ENCODE measurements at regions not wholly inside any gene's neighbourhood (a gene's known extent, or its start where the extent isn't known, plus 50 kb on each side); places are given as distances from the start of the nearest gene placed in this dataset.

- DNase-seq: no peak
Measured at GRCh38 chr21:43274022-43274945, 105.5 kb downstream of the CRYAA start.

- DNase-seq: no peak
Measured at GRCh38 chr21:43273708-43274021, 104.9 kb downstream of the CRYAA start.

GRCh38 chr21:43273016-43273707 lies 104.4 kb downstream of the CRYAA start:
- no peak for DNase-seq

GRCh38 chr21:43272591-43272990 lies 103.8 kb downstream of the CRYAA start:
- no peak for DNase-seq

DNA sequence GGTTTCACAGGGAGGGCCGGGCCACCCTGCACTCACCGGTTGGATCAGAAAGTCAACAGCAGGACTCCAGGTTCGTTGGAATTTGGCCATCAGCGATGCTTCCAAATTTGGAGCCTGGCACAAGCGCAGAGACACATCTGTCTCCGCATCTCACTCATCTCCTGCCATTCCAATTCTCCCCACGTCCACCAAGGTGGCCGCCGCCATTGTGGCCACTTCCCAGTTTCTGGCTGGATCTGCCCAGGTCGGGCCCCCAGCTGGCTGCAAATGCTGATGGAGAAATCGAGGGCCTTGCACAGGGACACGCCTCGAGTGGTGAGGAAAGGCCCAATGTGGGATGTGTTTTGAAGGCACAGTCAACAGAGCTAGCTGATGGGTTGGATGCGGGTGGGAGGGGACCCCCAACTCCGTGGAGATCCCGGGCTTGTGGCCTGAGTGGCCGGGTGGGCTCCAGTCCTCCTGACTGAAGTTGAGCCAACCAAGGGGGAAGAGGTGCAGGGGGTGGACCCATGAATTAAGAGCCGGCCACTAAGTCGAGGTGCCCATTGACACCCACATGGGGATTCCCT lies 102.7 kb downstream of the CRYAA start:
- no peak for DNase-seq

- no peak for DNase-seq
Measured at GRCh38 chr21:43270800-43271301, 102.0 kb downstream of the CRYAA start.

GRCh38 chr21:43269957-43270705 lies 101.3 kb downstream of the CRYAA start:
- no peak for DNase-seq

GRCh38 chr21:43269440-43269839 lies 100.6 kb downstream of the CRYAA start:
- no peak for DNase-seq

- DNase-seq: no peak
Measured at GRCh38 chr21:43268804-43269186, 100.0 kb downstream of the CRYAA start.

- no peak for DNase-seq
Measured at GRCh38 chr21:43268086-43268803, 99.4 kb downstream of the CRYAA start.

DNA sequence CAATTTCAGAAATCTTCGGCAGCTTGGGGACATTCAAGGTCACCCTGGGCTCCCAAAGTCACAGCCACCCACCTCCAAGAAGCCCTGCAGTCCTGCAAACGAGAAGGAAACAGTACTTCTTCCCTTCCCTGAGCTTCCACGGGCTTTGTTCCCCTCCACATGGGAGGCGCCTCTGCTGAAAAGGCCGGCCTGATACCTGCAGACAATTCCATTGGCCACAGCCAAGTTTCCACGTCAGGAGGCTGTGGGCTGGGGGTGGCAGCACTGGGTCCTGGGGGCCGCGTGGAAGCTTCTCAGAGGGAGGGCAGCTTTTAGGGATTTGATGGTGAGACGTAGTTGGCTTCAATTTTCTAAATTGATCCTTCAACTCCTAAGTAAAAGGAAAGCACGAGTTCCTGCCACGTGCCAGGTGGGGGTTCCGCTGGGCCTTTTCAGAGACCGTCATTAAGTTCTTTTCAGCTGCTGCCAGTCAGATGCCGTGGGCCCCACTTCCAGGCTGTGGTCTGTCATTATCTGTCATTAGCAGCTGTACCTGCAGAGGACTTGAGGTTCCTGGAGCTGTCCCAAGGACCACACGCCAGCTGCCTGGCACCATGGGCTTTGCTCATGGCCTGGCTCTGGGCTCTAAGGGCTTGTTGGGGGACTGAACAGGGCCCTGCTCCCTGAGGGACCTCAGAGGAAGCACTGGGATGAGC lies 98.7 kb downstream of the CRYAA start:
- DNase-seq: no peak

- no peak for DNase-seq
Measured at GRCh38 chr21:43266534-43266933, 97.7 kb downstream of the CRYAA start.

DNA sequence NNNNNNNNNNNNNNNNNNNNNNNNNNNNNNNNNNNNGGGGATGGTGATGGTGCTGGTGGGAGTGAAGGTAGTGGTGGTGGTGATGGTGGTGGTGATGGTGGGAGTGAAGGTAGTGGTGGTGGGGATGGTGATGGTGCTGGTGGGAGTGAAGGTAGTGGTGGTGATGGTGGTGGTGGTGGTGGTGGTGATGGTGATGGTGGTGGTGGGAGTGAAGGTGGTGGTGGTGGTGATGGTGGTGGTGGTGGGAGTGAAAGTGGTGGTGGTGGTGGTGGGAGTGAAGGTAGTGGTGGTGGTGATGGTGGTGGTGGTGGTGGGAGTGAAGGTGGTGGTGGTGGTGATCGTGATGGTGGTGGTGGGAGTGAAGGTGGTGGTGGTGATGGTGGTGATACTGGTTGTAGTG lies 93.6 kb downstream of the CRYAA start:
- DNase-seq: no peak

Data from renal pelvis (tissue), 1 donor.